ENCODE measurements at regions not wholly inside any gene's neighbourhood (a gene's known extent, or its start where the extent isn't known, plus 50 kb on each side); places are given as distances from the start of the nearest gene placed in this dataset.

DNA sequence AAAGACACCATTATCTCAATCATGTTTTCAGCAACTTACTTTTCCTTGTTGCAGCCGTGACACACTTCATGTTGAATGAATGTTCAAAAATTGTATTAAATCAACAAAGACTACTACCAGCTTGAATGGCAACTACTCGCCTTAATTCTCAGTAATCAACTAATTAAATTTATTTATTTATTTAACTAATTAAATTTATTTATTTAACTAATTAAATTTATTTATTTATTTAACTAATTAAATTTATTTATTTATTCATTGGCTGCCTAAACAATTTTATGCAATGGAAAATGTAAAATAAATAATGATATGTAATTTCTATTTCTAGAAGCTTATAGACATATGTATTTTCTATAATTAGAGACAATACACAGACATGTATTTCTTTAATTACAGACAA is 435.4 kb downstream of the GPAM start:
- no peak for DNase-seq

DNA sequence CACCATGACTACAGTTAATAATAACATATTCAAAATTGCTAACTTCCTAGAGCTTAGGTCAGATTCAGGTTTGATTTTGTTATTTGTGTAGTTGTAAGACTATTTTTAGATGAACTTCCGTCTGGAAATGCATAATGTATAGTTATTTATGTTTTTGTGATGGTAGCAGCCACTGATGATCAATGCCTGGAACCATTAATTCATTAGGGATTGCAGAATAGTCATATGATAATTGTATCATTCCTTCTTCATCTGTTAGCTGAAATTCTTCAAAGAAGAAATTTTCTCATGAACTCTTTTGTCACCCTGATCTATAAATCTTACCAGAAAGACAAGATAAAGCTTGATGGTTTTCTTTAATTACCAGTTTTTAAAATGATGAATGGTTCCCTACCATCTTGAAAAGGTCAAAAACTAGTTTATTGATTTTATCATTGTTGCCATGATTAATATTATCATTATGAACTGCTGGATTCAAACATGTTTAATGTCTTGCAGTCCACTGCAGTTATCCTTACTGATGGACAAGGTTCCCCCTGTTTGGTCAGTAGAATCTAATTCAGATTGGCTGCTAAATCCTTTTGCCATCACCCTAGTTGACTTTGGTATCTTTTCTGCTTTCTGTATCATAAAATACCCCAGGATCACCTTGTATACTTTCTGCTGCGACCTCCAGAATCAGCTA is 433.3 kb downstream of the GPAM start:
- no peak for DNase-seq

DNA sequence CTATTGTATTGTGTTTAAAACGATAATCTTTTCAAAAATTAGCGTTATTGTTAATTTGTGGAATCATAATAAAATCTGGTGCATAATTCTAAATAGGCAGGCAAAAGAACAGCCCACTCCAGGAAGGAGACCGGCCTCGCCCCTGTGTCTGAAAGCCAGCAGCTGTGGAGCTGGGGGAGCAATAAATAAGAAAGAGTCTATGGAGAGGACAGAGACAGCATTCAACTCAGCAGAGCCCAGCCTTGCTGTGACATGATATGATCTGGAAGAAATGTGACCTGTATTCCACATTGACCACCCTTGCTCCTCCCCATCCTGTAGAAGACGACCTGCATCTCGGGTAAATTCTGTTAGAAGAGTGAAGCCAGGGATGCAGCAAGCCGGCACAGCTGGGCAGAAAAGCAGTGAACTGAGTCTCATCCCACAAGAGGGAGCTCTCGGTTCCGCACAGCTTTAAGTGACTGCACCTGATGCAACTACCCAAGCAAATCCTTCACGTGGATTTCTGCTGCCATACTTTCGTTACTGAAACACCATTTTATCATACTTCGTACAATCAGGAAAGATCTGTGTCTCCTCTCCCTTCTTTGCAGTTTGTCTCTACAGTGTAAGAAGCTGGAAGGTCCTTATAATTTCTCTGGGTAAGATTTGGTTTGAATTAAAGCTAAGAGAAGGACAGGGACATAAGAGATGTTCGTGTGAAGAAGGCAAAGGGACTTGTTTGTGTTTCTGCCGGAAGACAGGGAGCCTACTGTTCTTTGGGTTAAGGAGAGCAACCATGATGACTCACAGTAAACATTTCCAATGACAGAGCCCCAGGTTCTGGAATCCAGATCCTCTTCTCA is 427.1 kb downstream of the GPAM start:
- DNase-seq = peak; percentile 4

DNA sequence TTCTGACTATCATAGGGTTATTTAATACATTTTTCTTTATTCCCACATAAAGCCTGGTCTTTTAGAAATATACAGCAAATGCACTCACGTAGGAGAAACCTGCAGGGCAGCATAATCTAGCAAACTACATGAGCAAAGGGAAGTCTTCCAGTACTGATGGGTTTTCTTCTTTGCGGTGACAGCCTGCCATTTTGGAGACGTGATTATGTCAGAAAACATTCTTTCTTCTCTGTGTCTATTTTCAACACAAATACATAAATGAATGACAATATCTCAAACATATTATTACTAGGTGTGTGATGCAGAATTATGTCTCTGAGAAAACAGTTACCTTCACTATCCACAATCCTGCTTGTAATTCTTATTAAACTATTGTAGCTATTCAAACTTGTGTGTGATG is 425.0 kb downstream of the GPAM start:
- no peak for DNase-seq

DNA sequence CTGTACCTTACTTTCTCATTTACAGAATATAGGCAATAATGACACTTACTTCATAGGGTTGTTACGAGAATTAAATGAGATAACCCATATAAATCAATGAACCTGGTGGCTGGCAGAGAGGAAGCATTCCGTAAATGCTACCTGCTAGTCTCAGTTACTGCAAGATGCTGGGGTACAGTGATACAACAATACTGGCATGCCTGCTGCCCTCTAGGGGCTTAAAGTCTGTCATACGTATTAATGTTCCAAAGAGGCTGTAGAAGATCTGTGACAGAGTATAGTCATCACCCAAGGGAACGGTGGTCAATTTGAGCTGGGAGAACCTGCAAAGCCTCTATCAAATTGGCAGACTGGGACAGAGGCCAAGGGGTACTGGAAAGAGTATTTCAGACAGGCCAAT is 421.5 kb downstream of the GPAM start:
- no peak for DNase-seq

DNA sequence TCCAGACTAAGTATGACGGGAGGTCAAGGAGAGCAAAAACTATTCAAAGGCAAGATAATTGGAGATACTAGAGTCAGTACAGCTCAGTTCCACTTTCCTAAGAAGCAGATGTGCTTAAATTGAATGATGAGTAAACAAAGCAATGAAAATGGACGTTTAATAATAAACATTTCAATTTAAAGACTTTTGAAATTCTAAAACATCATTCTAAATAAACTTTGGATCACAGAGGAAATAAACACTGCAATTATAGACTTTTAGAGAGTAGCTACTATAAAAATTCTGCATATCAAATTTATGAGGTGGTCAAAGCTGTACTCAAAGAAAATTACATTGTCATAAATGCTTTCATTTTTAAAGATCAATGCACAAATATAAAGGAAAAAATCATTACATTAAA is 418.3 kb downstream of the GPAM start:
- DNase-seq = no peak

DNA sequence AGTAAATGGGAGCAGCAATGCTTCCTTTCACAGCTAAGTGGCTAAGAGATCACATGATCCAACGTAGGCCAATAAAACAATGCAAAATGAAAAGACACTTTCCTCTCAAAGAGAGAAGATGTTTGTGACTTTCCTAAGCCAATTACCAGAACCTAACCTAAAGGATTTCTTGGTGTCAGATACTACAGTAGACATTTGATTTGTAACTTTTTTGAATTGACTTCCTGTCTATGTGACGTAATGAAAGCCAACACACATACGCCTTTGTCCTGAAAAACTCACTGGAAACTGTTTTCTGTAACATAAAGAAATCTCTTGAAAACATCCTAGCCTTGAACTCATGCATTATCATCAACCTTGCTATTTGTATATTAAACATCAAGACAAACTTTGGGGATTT is 417.1 kb downstream of the GPAM start:
- DNase-seq = no peak

DNA sequence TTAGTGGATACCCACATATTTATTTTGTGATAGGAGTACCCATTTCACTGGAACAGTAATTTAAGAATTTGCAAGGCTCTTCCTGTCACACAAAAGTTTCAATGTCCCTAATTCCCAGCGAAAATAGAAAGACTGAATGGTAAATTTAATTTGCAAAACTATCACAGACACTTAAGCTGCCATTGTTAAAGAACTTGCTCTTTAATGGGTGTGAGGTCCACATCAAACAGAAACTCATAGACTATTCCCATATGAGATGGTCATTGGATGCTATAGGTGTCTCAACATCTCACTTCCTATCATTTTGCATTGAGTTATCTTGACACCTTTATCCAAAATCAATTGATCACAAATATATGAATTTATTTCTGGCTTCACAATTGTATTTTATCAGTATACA is 415.9 kb downstream of the GPAM start:
- no peak for DNase-seq

DNA sequence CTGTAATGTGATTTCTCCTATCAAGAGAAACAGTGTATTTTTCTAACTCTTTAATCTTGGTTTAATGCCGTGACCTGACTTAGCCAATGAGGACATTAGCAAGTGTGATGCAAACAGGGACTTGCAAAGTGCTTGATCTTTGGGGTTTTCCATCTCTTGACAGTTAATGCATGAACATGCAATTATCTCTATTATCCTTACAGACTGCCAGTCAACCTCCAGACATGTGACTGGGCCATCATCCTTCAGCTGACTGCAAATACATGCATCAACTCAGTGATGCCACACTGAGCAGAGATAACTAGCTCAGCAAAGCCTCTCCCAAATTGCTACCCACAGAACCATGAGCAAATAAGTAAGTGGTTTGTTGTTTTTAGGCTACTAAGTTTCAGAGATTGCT is 409.6 kb downstream of the GPAM start:
- DNase-seq = no peak

DNA sequence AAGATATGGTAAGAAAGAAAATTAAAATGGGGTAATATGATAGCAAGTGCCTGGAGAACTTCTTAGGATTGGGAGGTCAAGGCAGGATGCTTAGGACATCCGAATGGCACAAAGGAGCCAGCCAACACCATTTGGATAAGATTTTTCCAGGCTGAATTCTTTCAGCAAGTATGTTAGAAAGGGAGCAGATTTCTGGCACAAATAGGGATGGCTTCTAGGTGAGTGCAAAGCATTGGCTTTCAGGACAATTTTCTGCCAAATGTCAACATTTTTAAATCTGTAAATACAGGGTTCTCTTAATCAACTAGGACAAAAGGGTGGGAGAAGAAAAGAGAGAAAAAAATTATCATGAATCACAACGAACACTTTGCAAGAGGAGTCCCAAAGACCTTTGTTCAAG is 409.1 kb downstream of the GPAM start:
- DNase-seq = no peak

DNA sequence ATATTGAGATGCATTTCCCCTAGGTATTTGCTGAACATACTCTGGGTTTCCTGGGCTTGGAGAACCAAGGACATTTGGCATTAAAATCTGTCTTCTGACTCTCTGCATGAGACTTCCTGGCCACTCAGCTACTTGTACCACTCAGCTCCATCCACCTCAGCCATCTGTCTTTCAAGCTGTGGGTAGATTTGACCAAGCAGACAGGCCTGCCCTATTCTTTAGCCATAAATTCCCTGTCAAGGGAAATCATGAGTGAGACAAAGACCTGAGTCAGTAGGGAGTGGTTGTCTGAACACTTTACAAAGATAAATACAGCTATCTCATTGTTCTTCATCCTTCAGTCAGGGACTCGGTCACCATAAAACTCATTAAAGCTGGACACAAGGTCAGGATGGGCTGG is 399.1 kb downstream of the GPAM start:
- no peak for DNase-seq

DNA sequence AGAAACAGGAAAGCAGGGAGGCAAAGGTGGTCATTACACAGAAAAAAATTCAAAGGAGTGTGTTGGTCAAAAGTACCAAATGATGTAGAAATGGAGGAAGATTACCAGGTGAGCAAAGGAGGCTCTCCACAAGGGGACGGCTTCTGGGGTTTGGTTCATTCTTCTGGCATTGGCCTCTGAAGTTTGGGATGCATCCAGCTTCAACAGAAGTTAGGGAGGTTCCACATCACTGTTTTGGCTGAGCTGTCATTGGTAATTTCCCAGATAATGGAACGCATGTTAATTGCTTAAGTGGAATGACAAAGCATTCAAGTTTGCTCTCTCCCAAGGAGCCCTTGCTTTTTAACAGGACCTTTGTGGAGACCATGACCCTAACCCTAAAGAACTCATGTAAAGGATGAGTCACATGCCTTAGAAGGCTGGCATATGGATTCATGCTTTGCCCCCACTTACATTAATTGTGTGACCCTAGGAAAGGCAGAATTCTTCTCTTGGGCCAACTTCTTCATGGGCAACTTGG is 398.6 kb downstream of the GPAM start:
- DNase-seq = no peak

DNA sequence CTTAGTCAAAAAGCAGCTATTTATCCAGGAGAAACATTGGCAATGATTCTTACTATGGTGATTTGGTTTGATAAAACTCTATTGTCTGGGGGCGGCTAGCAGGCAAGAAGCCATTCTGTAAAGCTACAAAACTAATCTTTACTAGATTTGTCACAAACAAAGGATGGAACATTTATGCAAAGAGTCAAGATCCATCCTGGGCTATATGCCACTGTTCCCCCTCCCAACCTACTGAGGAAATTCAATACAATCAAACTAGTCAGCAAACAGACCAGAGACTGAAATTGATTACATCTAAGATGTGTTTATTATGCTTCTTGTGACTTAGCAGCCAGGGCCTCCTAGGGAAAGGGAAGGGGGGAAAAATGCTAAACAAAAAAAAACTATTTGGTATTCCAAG is 397.6 kb downstream of the GPAM start:
- DNase-seq = no peak

DNA sequence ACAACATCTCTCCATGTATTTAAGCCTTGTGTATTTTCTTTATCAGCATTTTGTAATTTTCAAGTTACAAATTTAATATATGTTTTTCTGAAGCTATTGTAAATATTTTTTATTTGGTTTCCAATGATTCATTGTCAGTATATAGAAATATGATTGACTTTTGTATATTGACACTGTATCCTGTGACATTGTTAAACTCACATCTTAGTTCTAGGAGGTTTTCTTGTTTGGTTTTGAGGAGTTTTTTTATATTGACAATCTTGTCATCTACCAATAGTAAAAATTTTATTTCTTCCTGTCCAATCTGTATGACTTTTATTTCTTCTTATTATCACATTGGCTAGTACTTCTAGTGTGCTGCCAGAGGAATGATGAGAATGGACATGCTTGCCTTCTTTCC is 393.7 kb downstream of the GPAM start:
- no peak for DNase-seq

DNA sequence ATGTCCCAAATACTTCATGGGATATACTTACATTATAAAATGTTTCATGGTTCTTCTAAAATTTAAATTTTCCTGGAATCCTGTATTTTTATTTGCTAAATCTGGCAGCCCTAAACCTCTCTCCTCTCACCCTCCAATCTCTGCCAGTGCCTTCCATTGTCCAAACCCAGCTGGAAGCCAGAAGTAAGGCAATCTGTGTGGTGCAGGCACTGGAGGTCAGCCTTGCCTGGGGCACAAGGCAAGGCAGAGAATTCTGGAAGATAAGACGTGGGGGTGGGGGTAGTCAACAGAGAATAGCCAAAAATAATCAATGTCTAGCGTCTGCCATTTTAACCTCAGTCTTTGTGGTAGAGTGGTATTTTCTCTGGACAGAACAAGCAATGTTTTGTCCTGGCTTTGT is 381.7 kb downstream of the GPAM start:
- no peak for DNase-seq

DNA sequence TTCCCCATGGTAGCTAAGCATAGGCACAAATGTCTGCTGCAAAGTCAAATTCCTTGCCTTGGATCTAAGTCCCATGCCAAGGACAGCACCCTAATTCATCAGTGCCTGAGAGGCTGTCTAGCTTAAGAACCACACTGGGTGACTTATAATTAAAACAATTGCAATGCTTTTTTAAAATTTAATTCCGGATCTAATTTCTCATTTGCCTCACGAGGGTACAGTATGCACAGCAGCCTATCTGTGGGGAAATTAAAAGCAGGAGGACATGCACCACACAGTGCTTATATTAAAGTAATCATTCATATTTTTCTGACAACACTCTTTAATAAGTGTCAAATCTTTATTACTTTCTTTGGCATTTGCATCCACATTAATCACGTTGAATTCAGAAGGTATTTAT is 378.8 kb downstream of the GPAM start:
- DNase-seq = no peak

DNA sequence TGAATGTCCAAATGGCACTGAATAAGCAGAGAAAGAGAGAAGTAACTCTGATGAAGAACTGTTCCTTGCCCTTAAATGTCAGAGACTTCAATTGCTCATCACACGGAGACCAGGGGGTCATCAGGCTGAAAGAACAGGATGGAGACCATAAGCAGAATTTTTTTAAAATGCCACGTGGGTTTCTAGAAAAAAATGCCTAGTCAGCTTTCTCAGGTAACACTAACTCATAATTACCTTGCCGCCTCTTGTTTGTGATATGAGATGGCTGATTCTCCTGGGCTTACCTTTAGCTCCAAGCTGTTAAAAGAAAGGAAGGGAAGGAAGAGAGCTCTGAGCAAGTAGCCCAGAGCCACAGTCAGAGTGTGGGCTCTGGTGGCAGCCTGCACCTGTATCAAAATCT is 372.0 kb downstream of the GPAM start:
- no peak for DNase-seq

DNA sequence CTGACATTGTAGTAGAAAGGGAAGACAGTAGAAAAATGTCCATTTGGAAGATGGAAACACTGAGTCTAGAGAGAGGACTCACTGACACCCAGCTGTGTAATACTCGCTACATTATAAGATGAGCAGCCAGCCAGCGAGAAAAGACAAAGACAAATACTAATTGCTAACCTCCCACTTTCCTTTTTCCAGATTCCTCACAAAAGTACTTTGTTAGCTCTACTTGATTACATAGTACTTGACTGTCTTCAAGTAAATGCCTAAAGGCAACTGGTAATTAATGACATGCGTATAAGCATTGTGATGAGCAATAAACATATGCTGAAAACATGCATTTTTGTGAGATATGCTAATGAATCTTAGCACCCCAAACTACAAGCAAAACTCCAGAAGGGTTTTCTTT is 363.1 kb downstream of the GPAM start:
- DNase-seq = no peak

DNA sequence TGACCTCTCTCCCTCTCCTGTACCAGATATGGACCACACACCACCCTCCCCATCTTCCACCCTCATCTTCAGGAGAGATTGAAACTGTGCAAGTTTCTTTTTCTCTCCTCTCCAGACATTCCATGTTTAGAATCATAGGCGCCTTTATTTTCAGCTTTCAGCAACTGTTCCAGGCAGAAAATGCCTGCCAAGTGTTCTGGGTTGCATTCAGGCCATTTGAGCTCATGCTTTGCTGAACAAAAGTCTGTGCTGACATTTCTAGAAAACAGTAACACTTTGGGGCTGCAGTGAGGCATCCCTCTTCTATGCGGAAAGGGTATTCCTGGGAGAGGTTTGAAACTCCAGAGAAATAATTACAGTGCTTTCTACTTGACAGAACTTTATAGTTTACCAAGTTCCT is 361.7 kb downstream of the GPAM start:
- no peak for DNase-seq

DNA sequence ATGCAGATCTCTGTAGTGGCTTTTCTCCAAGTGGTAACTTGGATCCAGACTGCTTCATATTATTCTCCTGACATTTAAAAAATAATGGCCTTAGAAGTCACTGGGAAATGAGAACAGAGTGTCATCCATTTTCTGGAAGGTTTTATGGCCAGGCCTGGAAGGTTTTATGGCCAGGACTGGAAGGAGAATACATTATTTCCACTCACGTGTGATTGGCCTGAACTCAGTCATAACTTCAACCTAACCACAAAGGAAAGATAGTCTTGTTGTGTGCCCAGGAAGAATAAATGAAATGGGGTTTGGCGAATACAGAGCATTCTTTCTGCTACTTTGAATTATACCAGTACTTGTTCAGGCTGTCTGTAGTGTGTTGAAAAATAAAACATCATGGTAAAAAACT is 360.9 kb downstream of the GPAM start:
- DNase-seq = no peak

DNA sequence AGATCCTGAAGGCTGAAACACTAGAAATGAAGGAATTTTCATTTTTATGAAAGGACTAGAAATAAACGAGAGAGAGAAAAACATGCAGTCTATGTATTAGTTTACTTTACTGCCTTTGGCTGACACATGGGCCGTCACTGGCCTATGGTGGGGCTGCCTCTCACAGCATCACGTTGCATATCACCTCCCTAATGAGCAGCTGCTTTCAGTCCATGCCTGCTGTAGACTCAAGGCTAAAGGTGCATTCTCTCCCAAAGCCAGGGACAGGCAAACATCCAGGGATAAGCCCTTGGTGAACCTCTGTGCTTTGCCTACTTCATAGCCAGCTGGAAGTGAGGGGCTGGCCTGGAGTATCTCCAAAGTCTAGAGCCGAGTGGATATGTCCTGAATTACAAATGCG is 359.4 kb downstream of the GPAM start:
- DNase-seq = no peak

DNA sequence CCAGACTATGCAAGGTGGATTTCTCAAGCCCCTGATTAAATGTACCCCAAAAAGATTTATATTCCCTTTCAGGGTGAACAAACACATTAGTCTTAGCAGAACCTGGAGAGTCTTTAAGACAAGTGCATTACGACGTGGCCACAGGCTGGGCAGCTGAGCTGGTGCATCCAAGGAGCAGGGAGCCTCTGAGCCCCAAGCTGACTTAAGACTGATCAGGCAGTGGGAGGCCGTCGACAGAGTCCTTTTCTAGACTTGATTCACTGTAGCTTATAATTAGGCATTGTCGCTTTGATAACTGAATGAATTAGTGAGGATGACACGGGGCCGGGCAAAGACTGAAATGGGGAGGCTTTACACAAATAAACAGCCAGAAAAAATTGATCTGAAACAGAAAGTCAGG is 353.2 kb downstream of the GPAM start:
- no peak for DNase-seq

DNA sequence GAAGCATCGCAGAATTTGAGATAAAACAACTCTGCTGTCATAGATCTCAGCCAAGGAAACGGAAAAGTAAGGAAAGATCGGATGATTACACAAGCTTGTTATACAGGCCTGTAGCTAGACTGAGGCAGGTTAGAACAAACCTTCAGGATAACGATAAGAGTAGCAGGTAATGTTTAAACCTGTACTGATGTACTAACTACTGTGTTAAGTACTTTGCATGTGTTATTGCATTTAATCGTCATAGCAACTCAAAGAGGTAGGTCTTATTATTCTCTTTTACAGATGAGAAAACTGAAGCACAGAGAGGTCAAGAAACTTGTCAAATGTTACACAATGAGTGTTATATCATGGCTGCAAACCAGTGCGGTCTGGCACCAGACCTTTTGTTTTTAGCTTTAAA is 352.5 kb downstream of the GPAM start:
- DNase-seq = no peak

DNA sequence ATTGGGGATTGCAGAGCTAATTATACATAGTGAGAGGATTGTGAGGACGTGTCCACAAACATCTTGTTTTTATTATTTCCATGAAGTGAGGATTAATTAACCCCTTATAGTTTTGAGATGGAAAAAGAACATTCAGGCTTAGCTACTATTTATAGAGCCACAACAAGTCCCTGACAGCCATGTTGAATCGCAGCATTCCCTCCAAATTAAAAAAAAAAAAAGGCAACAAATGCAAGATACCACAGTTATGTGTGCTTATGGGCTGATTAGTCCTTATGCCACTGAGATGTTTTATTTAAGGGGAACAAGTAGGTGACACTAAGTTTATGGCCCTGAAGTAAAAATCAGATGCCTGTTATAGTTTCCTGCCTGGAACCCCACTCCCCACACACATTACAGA is 350.3 kb downstream of the GPAM start:
- no peak for DNase-seq

DNA sequence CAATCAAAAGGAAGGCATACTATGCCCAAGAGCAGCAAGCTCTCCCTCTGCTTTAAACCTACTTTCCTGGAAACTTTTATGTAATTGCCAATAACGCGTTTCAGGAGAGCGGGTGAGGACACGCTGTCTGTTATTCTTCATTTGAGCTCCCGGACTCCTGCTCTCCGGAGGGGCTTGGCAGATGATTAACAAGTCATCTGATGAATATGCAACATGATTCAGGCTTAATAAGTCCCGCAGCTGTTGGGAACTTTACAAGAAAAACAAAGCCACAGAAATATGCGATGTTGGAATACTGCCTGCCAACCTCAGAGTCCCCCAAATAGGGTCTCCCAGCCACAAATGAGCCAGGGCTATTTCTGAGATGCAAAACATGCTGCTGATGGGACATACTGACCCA is 348.0 kb downstream of the GPAM start:
- no peak for DNase-seq

Data from NCI-H1105 (cell line).